Neural cell (in vitro differentiated cells): ENCODE measurements at regions not wholly inside any gene's neighbourhood (a gene's known extent, or its start where the extent isn't known, plus 50 kb on each side); places are given as distances from the start of the nearest gene placed in this dataset.

ENCODE experiments used
- H2AFZ ChIP-seq: fragments of 200-600, 300-800 bp; sonication (generic), shearing (Covaris generic); 2 replicates; pipeline ENCODE4 v1.6.0; 2014; ENCODE audit warnings: low read depth, mild to moderate bottlenecking, antibody characterized with exemption, low read length, moderate library complexity
- H3F3A ChIP-seq: fragments of 200-600 bp; shearing (Covaris generic); 2 replicates; pipeline ENCODE4 v1.6.1; 2016; ENCODE audit warnings: mild to moderate bottlenecking, moderate library complexity, mixed read lengths, antibody characterized with exemption, low read length; ENCODE audit not compliant: insufficient read depth, poor library complexity, severe bottlenecking
- H3K27ac ChIP-seq: fragments of 200-600, 300-800 bp; sonication (generic), shearing (Covaris generic); 2 replicates; pipeline ENCODE4 v1.5.1; 2014; ENCODE audit warnings: mild to moderate bottlenecking, low read length, moderate library complexity
- H3K27me3 ChIP-seq: fragments of 300-800, 200-600 bp; sonication (generic), shearing (Covaris generic); 2 replicates; pipeline ENCODE4 v1.6.0; 2014; ENCODE audit warnings: mild to moderate bottlenecking, low read depth, low read length, moderate library complexity; ENCODE audit not compliant: insufficient read depth
- H3K36me3 ChIP-seq: fragments of 300-800, 200-600 bp; sonication (generic), shearing (Covaris generic); 2 replicates; pipeline ENCODE4 v1.5.1; 2014; ENCODE audit warnings: mild to moderate bottlenecking, antibody characterized with exemption, low read length, moderate library complexity; ENCODE audit not compliant: insufficient read depth
- H3K4me2 ChIP-seq: fragments of 300-800, 200-600 bp; sonication (generic), shearing (Covaris generic); 2 replicates; pipeline ENCODE4 v1.6.0; 2014; ENCODE audit warnings: mild to moderate bottlenecking, low read length
- H3K4me3 ChIP-seq: fragments of 300-800, 200-600 bp; sonication (generic), shearing (Covaris generic); 2 replicates; pipeline ENCODE4 v1.5.1; 2014; ENCODE audit warnings: mild to moderate bottlenecking, low read length, moderate library complexity
- H3K79me2 ChIP-seq: fragments of 200-600 bp; shearing (Covaris generic); replicated peaks from 2 replicates; pipeline ENCODE4 v1.6.0; 2014; ENCODE audit warnings: mild to moderate bottlenecking, low read length, moderate library complexity; ENCODE audit not compliant: insufficient read depth
- H3K9ac ChIP-seq: fragments of 300-800, 200-600 bp; sonication (generic), shearing (Covaris generic); 2 replicates; pipeline ENCODE4 v1.6.1; 2016; ENCODE audit warnings: mild to moderate bottlenecking, low read length, mixed read lengths
- H3K9me2 ChIP-seq: fragments of 200-600 bp; shearing (Covaris generic); 2 replicates; pipeline ENCODE4 v1.6.1; 2016; ENCODE audit warnings: mild to moderate bottlenecking, low read length, mixed read lengths; ENCODE audit not compliant: insufficient read depth
- H3K9me3 ChIP-seq: fragments of 200-600, 300-800 bp; sonication (generic), shearing (Covaris generic); 2 replicates; pipeline ENCODE4 v1.6.1; 2016; ENCODE audit warnings: mild to moderate bottlenecking, mixed run types, low read length, moderate library complexity, mixed read lengths
- H4K20me1 ChIP-seq: fragments of 200-600 bp; shearing (Covaris generic); 2 replicates; pipeline ENCODE4 v1.6.1; 2016; ENCODE audit warnings: mild to moderate bottlenecking, mixed run types; ENCODE audit not compliant: insufficient read depth
- CTCF ChIP-seq: fragments of 450-650 bp; IDR thresholded peaks from 2 replicates; pipeline ENCODE4 v1.5.1; 2014; ENCODE audit warnings: antibody characterized with exemption, mild to moderate bottlenecking, moderate library complexity; ENCODE audit not compliant: poor library complexity, severe bottlenecking
- EP300 ChIP-seq: fragments of 450-650 bp; conservative IDR thresholded peaks from 2 replicates; pipeline ENCODE4 v1.6.1; 2014; ENCODE audit warnings: antibody characterized with exemption, mild to moderate bottlenecking, moderate library complexity; ENCODE audit not compliant: poor library complexity, severe bottlenecking
- EZH2 ChIP-seq: fragments of 200-600, 300-800 bp; shearing (Covaris generic), sonication (generic); IDR thresholded peaks from 2 replicates; pipeline ENCODE4 v1.6.1; 2014; ENCODE audit warnings: antibody characterized with exemption, low read length, borderline replicate concordance, mild to moderate bottlenecking; ENCODE audit not compliant: insufficient read depth, poor library complexity, severe bottlenecking
- MXI1 ChIP-seq: fragments of 450-650 bp; conservative IDR thresholded peaks from 2 replicates; pipeline ENCODE4 v1.6.1; 2014; ENCODE audit warnings: antibody characterized with exemption, mild to moderate bottlenecking; ENCODE audit not compliant: poor library complexity, severe bottlenecking
- POLR2AphosphoS5 ChIP-seq: IDR thresholded peaks from 2 replicates; pipeline ENCODE4 v1.6.1; 2012
- RAD21 ChIP-seq: fragments of 450-650 bp; conservative IDR thresholded peaks from 2 replicates; pipeline ENCODE4 v1.6.1; 2014; ENCODE audit warnings: antibody characterized with exemption, mild to moderate bottlenecking, moderate library complexity
- SMC3 ChIP-seq: fragments of 450-650 bp; conservative IDR thresholded peaks from 2 replicates; pipeline ENCODE4 v1.6.1; 2014; ENCODE audit warnings: antibody characterized with exemption, mild to moderate bottlenecking, moderate library complexity; ENCODE audit not compliant: poor library complexity
- TAF1 ChIP-seq: IDR thresholded peaks from 2 replicates; pipeline ENCODE4 v1.6.1; 2012; ENCODE audit warnings: low read depth
- TF ChIP-seq, protein P1 (sequence below): IDR thresholded peaks from 2 replicates; pipeline ENCODE4 v1.6.1; 2012; ENCODE audit warnings: borderline replicate concordance

DNA sequence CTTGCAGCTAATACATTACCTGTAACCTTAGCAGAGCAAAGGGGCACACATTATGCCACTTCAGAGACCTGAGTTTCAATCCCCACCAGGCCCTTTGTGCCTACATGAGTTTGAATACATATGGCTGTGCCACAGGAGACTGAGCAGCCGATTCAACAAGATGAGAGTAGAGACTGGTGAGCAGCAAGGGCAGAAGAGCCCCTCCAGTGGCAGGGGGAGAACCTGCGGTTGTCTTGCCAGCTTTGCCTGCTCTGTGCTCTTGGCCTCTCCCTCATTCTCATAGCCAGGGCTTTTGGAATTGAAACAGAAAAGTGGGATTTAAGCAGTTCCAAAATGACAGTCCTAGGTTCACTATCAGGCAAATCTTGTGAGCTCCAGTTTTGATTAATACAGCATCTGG, 52.3 kb upstream of the CLNK start:
- Histone ChIP-seq H3K27me3 (no peaks in the 10 kb centered on the region), H2AFZ (no peak overlapping the region), H3K9me3 (no peaks in the 10 kb centered on the region), H3K36me3 (no peaks in the 10 kb centered on the region), H3F3A (no peaks in the 10 kb centered on the region), H4K20me1 (no peaks in the 10 kb centered on the region), H3K4me2 (no peak overlapping the region), H3K79me2 (no peaks in the 10 kb centered on the region), H3K27ac (no peak overlapping the region), H3K4me3 (no peak overlapping the region), H3K9me2 (no peaks in the 10 kb centered on the region), H3K9ac (no peak overlapping the region)
- TF ChIP-seq POLR2AphosphoS5 (no peak), EZH2 (no peak)

- Histone ChIP-seq H3K27ac (no peak overlapping the region), H3K27me3 (no peaks in the 10 kb centered on the region), H3K4me3 (no peak overlapping the region), H3K79me2 (no peaks in the 10 kb centered on the region), H4K20me1 (no peaks in the 10 kb centered on the region), H3K9me3 (no peaks in the 10 kb centered on the region), H3F3A (no peaks in the 10 kb centered on the region), H3K9ac (no peak overlapping the region), H3K36me3 (no peaks in the 10 kb centered on the region), H2AFZ (no peak overlapping the region), H3K9me2 (no peaks in the 10 kb centered on the region), H3K4me2 (no peak overlapping the region)
- TF ChIP-seq, protein P1, sequence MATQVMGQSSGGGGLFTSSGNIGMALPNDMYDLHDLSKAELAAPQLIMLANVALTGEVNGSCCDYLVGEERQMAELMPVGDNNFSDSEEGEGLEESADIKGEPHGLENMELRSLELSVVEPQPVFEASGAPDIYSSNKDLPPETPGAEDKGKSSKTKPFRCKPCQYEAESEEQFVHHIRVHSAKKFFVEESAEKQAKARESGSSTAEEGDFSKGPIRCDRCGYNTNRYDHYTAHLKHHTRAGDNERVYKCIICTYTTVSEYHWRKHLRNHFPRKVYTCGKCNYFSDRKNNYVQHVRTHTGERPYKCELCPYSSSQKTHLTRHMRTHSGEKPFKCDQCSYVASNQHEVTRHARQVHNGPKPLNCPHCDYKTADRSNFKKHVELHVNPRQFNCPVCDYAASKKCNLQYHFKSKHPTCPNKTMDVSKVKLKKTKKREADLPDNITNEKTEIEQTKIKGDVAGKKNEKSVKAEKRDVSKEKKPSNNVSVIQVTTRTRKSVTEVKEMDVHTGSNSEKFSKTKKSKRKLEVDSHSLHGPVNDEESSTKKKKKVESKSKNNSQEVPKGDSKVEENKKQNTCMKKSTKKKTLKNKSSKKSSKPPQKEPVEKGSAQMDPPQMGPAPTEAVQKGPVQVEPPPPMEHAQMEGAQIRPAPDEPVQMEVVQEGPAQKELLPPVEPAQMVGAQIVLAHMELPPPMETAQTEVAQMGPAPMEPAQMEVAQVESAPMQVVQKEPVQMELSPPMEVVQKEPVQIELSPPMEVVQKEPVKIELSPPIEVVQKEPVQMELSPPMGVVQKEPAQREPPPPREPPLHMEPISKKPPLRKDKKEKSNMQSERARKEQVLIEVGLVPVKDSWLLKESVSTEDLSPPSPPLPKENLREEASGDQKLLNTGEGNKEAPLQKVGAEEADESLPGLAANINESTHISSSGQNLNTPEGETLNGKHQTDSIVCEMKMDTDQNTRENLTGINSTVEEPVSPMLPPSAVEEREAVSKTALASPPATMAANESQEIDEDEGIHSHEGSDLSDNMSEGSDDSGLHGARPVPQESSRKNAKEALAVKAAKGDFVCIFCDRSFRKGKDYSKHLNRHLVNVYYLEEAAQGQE: no peak
- TF ChIP-seq RAD21 (no peak), EP300 (no peak), TAF1 (no peak), EZH2 (no peak), SMC3 (no peak), MXI1 (no peak), POLR2AphosphoS5 (no peak), CTCF (no peak)
These were observed 51.7 kb upstream of the CLNK start for GRCh38 chr4:10736266-10736665.

DNA sequence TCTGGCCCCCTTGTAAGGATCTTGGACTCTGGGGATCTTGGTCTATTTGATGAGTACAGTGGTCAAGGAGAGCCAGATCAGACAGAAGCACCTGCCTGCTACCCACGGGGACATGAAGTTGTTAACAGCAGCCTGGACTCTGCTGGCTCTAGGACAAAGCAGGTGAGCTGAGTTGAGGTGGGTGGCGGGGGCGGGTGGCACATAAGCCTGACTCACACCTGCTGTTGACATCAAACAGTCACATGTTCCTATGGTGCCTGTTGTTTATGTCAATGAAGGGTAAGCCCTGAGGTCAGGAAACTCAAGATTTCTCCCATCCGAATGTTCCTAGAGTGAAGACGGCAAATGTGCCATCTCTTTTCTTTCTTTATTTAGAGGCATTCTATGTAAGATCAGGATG, 50.1 kb upstream of the CLNK start:
- Histone ChIP-seq H3K9ac (no peak overlapping the region), H3K27ac (no peak overlapping the region), H3K9me3 (no peaks in the 10 kb centered on the region), H3K27me3 (no peaks in the 10 kb centered on the region), H3F3A (no peaks in the 10 kb centered on the region), H2AFZ (no peak overlapping the region), H4K20me1 (no peaks in the 10 kb centered on the region), H3K9me2 (no peaks in the 10 kb centered on the region), H3K4me2 (no peak overlapping the region), H3K79me2 (no peaks in the 10 kb centered on the region), H3K36me3 (no peaks in the 10 kb centered on the region), H3K4me3 (no peak overlapping the region)
- TF ChIP-seq, protein P1: no peak
- TF ChIP-seq TAF1 (no peak), SMC3 (no peak), EP300 (no peak), EZH2 (no peak)
